ENCODE measurements at regions not wholly inside any gene's neighbourhood (a gene's known extent, or its start where the extent isn't known, plus 50 kb on each side); places are given as distances from the start of the nearest gene placed in this dataset.

- H3K4me2 ChIP-seq (ENCODE audit: insufficient read depth, low read length): no peak overlapping the region
- no peaks in the 10 kb centered on the region for H3K36me3 ChIP-seq (ENCODE audit: insufficient read depth, low read length)
- no peaks in the 10 kb centered on the region for H3K79me2 ChIP-seq (ENCODE audit: insufficient read depth, low read length)
- H3K4me1 ChIP-seq (ENCODE audit: insufficient read depth, low read length): peaks cover 4% of the 10 kb centered on the region
- no peak overlapping the region for H3K27ac ChIP-seq (ENCODE audit: low read depth, low read length)
- no peak for TF ChIP-seq CTCF (IDR thresholded peaks at IDR 0.05; ENCODE audit: extremely low read depth, low read depth, low read length)
- no peaks in the 10 kb centered on the region for H3K9me3 ChIP-seq (ENCODE audit: low read depth, low read length)
- H2AFZ ChIP-seq (ENCODE audit: low read length): peak overlapping the region; percentile 8
- no peak overlapping the region for H3K4me3 ChIP-seq (ENCODE audit: insufficient read depth, low read length)
- DNase-seq (ENCODE audit: insufficient read length, low spot score, missing footprints): no peak
- H3K27me3 ChIP-seq (ENCODE audit: insufficient read depth, low read length): no peaks in the 10 kb centered on the region
- H4K20me1 ChIP-seq (ENCODE audit: insufficient read depth, low read length): no peaks in the 10 kb centered on the region
Measured at GRCh38 chr5:93018461-93018860, 562.6 kb downstream of the NR2F1-AS1 start.

- no peak overlapping the region for H2AFZ ChIP-seq (ENCODE audit: low read length)
- H3K79me2 ChIP-seq (ENCODE audit: insufficient read depth, low read length): no peaks in the 10 kb centered on the region
- no peaks in the 10 kb centered on the region for H3K27me3 ChIP-seq (ENCODE audit: insufficient read depth, low read length)
- peaks cover 4% of the 10 kb centered on the region for H3K4me1 ChIP-seq (ENCODE audit: insufficient read depth, low read length)
- H4K20me1 ChIP-seq (ENCODE audit: insufficient read depth, low read length): no peaks in the 10 kb centered on the region
- no peak overlapping the region for H3K4me3 ChIP-seq (ENCODE audit: insufficient read depth, low read length)
- no peaks in the 10 kb centered on the region for H3K9me3 ChIP-seq (ENCODE audit: low read depth, low read length)
- no peak for DNase-seq (ENCODE audit: insufficient read length, low spot score, missing footprints)
- no peak overlapping the region for H3K4me2 ChIP-seq (ENCODE audit: insufficient read depth, low read length)
- H3K27ac ChIP-seq (ENCODE audit: low read depth, low read length): no peak overlapping the region
- H3K36me3 ChIP-seq (ENCODE audit: insufficient read depth, low read length): no peaks in the 10 kb centered on the region
- TF ChIP-seq CTCF (IDR thresholded peaks at IDR 0.05; ENCODE audit: extremely low read depth, low read depth, low read length): no peak
Measured at GRCh38 chr5:93017849-93018248, 563.2 kb downstream of the NR2F1-AS1 start.

- peaks cover 4% of the 10 kb centered on the region for H3K4me1 ChIP-seq (ENCODE audit: insufficient read depth, low read length)
- no peaks in the 10 kb centered on the region for H3K79me2 ChIP-seq (ENCODE audit: insufficient read depth, low read length)
- no peak for TF ChIP-seq CTCF (IDR thresholded peaks at IDR 0.05; ENCODE audit: extremely low read depth, low read depth, low read length)
- no peaks in the 10 kb centered on the region for H4K20me1 ChIP-seq (ENCODE audit: insufficient read depth, low read length)
- no peak overlapping the region for H3K27ac ChIP-seq (ENCODE audit: low read depth, low read length)
- no peak overlapping the region for H3K4me3 ChIP-seq (ENCODE audit: insufficient read depth, low read length)
- H3K4me2 ChIP-seq (ENCODE audit: insufficient read depth, low read length): no peak overlapping the region
- no peak overlapping the region for H2AFZ ChIP-seq (ENCODE audit: low read length)
- H3K27me3 ChIP-seq (ENCODE audit: insufficient read depth, low read length): no peaks in the 10 kb centered on the region
- H3K36me3 ChIP-seq (ENCODE audit: insufficient read depth, low read length): no peaks in the 10 kb centered on the region
- DNase-seq (ENCODE audit: insufficient read length, low spot score, missing footprints): no peak
- no peaks in the 10 kb centered on the region for H3K9me3 ChIP-seq (ENCODE audit: low read depth, low read length)
Measured at GRCh38 chr5:93017376-93017775, 563.6 kb downstream of the NR2F1-AS1 start.

GRCh38 chr5:93010616-93011015 lies 570.4 kb downstream of the NR2F1-AS1 start:
- DNase-seq (ENCODE audit: insufficient read length, low spot score, missing footprints): no peak
- no peak overlapping the region for H3K4me2 ChIP-seq (ENCODE audit: insufficient read depth, low read length)
- no peaks in the 10 kb centered on the region for H3K27me3 ChIP-seq (ENCODE audit: insufficient read depth, low read length)
- H3K36me3 ChIP-seq (ENCODE audit: insufficient read depth, low read length): no peaks in the 10 kb centered on the region
- no peak overlapping the region for H3K4me3 ChIP-seq (ENCODE audit: insufficient read depth, low read length)
- no peaks in the 10 kb centered on the region for H4K20me1 ChIP-seq (ENCODE audit: insufficient read depth, low read length)
- H2AFZ ChIP-seq (ENCODE audit: low read length): peak overlapping the region; percentile 15
- no peak overlapping the region for H3K27ac ChIP-seq (ENCODE audit: low read depth, low read length)
- no peak for TF ChIP-seq CTCF (IDR thresholded peaks at IDR 0.05; ENCODE audit: extremely low read depth, low read depth, low read length)
- H3K4me1 ChIP-seq (ENCODE audit: insufficient read depth, low read length): no peaks in the 10 kb centered on the region
- H3K79me2 ChIP-seq (ENCODE audit: insufficient read depth, low read length): no peaks in the 10 kb centered on the region
- H3K9me3 ChIP-seq (ENCODE audit: low read depth, low read length): no peaks in the 10 kb centered on the region
